GM18517 (cell line): ENCODE measurements at regions not wholly inside any gene's neighbourhood (a gene's known extent, or its start where the extent isn't known, plus 50 kb on each side); places are given as distances from the start of the nearest gene placed in this dataset.

Source experiments
- ATAC-seq: cut with Tn5 transposase; IDR thresholded peaks from one replicate; pipeline ENCODE4 v1.9.1; 2021; ENCODE audit warnings: mild to moderate bottlenecking, moderate library complexity; ENCODE audit not compliant: unreplicated experiment

DNA sequence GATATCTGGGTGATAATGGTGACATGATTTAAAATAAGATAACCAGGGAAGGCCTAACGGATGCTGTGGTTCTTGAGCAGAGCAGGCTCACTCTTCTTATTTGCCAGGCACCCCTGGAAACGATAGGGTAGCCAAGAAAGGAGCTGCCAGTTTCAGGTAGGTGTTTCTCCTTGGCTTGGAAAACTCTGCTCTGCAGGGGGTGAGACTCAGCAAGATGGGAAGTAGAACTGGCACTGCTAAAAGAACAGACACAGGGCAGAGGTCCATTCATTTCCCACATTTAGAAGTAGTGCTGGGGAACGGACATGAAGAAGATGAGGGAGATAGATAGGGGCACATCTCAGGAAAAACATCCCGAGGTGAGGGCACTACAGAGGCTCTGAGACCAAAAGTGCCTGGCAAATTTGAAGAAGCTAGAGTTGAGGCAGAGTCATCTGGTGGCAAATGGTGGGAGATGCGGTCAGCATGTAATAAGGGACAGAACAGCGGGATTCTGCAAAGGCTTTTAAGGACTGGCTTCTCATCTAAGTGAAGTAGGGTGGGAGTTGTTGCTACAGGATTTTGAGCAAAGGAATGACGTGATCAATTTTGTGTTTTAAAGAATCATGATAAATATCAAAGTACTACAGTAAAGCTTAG, 323.4 kb upstream of the PLSCR5 start:
- no peak for ATAC-seq

DNA sequence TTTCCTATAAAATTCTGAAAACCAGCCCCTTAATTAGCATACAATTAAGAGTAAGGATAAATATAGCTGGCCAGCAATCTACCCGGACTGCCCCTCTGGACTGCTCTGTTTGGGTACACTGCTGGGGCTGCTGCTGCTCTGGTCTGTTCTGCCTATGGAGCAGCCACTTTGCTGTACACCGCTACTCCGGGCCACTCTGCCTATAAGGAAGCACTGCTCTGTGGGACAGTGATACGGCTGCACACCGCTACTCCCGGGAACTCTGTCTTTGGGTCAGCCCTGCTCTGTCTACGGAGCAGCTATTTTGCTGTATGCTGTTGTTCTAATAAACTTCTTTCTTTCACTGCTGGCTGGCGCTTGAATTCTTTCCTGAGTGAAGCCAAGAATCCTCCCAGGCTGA, 316.5 kb upstream of the PLSCR5 start:
- ATAC-seq: no peak

DNA sequence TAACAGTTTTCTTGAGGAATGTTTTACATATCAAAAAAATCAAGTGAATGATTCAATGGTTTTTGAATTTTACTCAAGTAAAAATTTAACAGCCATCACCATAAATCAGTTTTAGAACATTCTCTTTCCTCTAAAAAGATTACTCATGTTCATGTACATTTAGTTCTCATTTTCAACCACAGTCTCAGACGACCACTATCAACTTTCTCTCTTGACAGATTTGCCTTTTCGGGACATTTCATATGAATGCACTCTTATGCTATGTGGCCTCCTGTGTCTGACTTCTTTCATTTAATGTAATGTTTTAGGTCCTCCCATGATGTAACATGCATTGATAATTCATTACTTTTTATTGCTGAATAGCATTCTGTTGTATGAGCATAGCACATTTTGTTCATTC, 309.3 kb upstream of the PLSCR5 start:
- no peak for ATAC-seq

DNA sequence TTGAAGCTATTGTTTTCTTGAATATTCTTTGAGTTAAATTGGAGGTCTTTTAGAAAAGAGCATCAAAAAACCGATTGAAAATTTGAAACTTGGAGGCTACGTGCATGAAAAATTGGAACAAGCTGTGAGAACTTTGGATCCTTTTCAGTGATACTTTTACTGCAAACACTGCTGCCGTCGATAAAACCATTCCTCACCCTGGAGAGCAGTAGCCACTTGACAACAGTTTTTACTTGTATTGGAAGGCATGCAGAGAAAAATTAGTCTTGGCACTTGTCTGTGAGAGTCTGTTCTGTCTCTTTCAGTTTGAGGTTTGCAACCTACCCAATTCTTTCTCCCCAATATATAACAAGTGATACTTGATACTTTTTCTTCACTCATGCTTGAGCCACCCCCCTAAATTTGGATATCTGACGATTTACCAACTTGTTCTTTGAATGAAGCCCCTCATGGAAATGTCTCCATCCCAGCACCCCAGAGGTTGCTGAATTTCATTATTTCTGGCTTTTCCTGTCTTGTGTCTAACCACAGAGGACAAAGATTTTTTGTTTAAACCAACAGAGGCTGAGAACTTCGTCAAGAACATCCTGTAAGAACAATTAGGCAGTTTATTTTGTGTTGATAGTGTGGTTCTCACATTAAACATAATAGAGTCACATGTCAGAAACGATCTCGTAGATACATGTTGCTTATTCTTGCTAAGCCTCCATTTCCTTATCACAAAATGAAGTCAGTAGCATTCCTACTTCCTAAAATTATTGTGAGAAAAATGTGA, 307.3 kb upstream of the PLSCR5 start:
- ATAC-seq: no peak

DNA sequence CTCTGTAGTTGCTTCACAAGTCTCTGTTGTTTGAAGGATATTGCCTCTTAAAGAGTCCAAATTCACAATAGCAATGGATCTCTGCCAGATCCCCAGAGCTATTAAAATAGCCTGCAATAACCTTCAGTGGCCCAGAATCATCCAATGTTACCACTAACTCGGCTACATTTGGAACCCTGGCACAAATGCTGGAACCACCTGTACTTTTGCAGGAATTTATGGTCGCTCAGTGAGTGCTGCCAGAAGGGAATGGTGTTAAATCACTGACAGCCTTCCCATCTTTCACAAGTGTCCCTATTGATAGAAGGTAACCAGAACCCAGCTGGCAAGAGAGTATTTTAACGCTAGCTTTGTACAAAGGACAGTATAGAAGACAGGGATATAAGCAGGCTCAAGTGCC, 298.8 kb upstream of the PLSCR5 start:
- no peak for ATAC-seq

DNA sequence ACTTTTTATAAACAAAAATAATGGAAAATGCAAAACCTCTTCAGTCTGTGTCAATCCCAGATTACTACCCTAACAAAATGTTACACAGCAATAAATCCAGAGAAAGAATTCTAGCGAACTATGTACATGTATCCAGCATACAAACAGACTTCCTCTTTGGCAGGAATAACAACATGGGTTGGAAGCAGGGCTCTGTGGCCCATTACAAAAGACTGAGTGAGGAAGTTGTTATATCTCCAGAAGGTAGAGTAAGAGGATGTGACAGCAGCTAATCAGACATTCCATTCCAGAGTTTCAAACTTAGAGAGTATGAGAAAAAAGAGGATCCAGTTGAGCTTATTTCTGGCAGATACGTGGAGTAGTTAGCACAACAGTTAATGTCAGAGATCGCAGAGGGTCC, 294.0 kb upstream of the PLSCR5 start:
- ATAC-seq: no peak

DNA sequence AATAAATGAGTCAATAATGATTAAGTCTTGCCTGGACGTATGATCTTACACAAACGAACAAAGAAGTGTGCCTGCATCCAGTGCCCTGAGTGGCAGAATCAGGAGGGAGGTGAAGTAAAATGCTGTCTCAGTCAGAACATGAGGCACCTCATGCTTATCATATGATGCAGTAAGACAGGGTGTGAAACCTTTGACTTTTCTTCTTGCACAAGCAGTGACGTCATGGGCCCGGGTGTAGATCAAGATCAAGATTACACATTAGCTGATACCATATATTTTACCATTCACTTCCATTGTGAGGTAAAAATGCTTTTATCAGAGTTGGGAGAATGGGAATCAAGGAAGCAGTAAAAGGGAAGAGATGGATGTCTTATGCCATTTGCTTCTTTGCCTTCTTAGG, 291.6 kb upstream of the PLSCR5 start:
- ATAC-seq: no peak

DNA sequence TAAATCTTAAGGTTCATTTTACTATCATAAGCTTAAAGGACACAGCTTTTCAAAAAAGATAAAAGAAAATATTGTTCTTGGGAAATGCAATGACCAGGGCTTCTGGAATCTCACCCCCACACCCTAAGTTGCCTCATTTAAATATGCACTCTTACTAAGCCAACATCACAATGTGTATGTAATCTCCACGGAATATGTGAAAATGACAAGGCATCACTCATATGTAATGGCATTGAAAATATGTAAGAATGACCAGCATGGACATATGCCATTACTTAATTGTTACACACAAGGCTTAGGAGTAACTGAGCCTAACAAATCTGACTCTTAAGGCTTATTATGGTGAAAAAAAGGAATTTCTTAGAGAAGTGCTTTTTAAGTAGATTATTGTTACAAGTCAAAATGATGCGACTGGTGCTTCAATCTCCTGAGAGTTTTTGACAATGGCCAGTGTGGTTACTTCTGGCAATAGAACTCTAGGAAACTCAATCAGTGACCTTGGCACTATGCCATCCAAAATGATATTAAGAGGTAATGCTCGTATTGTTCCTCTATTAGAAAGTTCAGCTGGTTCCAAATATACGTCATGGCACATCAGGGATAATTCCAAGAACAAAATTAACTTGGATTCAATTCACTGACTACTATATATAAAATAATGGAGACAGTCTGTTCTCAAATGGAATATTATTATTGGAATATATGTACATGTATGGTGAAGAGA, 290.0 kb upstream of the PLSCR5 start:
- no peak for ATAC-seq

DNA sequence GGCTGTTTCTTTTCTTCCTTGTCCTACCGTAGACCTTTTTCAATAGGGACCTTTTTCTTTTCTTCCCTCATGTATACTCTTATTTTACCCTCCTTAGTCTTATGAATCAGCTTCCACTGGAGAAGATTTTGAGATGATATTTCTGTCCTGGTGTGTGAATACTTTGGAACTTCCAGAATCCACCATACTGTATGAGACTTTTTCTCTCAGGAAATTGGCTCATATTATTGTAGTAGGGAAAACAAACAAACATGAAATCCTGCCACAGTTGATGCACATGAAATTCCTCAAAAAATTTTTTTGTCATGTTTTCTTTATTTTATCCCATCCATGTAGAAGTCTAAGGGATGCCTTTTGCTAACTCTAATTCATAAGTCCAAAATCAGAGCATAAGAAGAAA, 289.3 kb upstream of the PLSCR5 start:
- no peak for ATAC-seq

DNA sequence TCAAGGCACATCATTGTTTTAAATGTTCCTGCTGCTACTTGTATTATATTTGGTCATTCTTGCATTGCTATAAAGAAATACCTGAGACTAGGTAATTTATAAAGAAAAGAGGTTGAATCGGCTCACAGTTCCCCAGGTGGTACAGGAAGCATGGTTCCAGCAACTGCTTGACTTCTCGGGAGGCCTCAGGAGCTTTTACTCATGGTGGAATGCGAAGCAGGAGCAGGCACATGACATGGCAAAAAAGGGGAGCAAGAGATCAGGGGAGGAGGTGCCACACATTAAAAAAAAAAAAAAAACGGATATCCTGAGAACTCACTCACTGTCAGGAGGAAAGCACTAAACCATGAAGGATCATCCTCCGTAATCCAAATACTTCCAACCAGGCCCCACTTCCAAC, 286.9 kb upstream of the PLSCR5 start:
- ATAC-seq: no peak

DNA sequence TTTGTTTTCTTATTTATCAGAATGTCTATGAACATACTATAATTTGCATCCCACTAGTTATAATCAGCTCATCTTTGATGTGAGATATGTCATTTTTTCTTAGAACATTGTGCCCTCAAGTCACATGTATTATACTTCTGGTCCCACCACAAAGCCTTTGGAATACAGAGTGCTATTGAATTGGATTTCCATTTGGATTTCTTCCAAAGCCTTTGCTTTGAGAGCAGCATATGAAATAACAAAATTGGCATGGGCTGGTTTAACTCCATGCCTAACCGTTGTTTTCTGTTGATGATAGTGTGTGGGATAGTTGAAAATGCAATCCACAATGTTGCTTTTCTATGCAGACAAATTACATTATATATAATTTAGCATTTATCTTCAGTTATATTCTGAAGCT, 284.5 kb upstream of the PLSCR5 start:
- no peak for ATAC-seq

DNA sequence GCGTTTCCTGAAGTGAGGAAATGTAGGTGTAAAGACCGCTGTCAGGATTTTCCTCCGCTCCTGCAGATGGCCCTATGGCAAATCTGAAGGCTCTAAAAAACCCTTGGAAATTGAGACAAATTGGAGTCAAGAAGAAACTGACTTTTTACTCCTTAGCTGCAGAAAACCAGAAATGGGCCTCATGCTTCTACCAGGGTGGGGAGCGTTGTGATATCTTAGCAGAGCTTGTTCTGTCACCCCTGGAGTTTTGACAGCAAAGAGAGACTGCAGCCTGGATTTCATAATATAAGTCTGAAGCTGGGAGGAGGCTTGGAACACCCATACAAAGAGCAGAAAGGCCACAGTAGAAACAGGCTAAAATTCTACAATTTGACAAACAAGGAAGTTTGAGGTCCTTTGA, 283.0 kb upstream of the PLSCR5 start:
- no peak for ATAC-seq

DNA sequence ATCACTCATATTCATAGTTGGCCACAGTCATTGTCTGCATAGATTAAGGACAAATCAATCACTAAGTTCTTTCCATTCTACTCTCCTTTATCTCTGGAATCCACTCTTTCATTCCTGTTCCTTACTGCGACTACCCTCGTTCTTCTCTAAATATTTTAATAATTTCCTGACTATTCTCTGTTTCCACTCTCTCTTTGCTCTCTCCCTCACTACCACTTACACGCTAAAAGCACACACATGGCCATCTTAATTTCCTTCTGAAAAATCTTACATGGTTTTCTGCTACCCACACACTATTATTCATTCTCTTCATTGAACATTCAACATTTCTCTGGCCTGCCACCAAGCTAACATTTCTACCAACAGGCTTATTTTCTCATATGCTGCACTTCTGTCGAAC, 279.6 kb upstream of the PLSCR5 start:
- ATAC-seq: no peak

DNA sequence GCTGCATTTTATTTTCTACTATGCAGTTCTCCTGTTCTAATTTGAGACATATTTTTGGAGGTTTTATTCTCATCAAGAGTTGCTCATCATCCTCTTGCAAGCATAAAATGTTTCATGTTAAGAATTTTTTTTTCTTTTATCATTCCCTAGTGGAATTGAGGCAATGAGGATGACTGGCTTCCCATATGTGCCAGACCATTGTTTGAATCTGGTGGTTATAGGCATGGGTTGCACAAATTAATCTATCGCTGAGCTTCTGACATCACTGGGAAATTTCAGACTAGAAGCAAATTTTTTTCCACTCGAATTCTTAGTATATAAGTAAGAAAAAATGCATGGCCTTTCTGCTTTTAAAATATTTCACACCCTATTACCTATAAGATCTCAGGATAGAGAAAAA, 279.1 kb upstream of the PLSCR5 start:
- ATAC-seq: no peak

DNA sequence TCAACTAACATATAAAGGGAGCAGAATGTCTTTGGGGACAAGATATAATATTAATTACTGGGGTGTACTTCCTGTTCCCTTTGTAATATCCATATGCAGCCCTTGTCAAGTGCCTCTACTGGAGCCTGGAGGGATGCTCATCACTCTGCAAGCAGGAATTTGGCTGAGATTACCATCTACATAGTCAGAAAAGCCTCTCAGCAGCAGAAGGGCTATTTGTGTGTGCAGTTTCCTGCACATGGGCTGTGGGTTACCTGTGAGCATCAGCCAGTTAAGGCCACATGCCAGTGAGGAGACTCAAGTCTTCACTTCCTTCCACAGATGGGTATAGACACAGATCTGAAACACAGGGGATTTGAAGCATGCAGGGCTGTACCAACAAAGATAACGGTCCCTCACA, 278.1 kb upstream of the PLSCR5 start:
- no peak for ATAC-seq

DNA sequence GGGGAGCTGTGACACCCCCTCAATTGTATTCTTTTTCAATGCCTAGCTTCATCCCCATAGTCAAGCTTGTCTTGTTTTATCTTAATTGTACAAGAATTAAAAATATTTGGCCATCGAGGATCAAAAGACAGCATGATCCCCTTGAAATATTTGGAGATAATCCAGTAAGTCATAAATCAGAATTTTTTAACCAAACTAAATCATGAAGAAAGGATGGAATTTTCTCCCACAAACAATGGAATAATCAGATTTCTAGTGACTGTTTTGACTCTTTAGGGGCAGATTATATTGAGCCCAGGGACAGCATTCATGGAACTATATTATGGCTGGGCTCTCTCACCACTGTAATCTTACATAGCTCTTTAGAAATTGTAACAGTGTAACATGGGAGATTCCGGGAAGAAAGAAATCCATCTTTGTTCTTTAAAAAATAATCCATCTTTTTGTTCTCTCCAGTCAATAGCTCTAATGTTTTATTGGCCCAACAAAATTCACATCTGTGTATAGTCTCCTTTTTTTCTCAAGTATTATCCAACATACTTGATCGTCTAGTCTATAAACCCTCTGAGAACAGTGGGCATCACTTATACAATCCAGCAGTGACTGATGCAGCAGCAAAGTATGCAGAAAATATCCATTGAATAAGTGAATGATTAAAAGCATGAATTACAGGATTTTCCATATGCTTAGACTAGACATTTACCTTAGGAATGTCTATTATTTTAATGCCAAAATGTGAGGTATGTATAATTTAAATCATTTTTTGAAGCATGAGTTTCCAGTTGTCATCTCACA, 277.0 kb upstream of the PLSCR5 start:
- no peak for ATAC-seq

DNA sequence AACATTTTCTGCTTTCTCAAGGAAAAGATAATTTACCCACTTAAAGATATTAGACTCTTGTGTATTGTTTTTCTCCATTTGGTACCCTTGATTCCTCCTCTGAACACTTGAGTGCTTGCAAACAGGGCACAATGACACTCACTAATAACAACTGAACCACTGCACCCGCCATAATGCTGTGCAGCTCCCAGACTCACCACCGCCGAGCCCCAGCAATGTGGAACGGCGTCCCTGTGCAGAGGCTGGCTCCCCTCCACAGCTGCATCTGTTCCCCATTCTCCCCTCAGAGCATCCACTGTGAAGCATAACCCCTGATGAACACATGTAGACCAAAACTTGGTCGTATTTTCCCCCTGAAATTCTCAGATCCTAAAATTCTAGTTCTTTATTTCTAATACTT, 276.2 kb upstream of the PLSCR5 start:
- ATAC-seq: no peak

DNA sequence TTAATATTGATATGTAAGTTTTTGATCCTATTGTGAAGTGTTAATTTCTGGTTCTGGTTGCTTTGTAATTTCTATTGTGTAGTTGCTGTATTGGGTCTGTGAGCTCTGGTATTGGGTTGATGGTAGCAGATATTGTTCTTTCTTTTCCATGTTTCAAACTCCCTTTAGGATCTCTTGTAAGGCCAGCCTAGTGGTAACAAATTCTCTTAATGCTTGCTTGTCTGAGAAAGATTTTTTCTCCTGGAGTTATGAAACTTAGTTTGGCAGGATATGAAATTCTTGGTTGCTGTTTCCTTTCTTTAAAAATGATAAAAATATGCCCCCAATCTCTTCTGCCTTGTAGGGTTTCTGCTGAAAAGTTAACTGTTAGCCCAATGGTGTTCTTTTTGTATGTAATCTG, 268.6 kb upstream of the PLSCR5 start:
- no peak for ATAC-seq

DNA sequence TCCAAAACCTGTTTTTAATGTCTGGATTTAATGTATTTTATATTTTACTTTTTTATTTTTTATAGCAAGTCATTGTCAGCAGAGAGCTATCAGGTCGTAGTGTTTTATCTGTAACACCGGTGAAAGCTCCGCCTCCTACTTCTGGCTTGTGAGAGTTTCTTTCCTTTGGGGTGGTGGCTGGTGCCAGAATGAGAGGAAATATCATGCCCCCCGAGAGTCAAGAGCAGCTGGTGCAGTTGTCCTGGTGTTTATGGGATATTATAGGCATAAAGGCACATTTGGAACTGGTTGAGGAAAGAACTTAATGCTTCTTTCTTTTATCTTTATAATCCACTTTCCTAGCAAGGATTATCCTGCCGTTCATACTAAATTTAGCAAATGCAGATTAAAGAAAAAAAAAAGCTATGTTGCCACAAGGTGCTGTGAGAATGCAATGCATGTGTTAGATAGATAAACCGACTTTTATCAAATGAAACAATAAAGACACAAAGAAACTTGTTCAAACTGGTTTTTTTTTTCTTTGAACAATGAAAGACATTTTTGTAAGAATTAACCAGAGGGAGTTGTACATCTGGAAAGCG, 260.1 kb upstream of the PLSCR5 start:
- no peak for ATAC-seq

DNA sequence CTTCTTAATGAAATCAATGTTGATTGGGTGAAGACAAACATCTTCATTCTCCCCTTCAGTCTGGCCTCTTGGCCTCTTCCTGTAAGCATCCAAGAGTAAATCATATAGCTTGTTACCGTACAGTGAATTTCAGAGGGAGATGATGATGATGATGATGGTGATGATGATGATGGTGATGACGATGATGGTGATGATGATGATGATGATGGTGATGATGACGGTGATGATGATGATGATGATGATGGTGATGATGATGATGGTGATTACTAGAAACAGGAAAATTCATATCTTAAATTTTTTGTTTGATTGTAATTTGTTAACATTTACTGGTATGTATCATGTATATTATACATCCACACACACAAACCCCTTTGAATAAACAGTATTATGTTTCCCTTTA, 256.1 kb upstream of the PLSCR5 start:
- ATAC-seq: no peak

DNA sequence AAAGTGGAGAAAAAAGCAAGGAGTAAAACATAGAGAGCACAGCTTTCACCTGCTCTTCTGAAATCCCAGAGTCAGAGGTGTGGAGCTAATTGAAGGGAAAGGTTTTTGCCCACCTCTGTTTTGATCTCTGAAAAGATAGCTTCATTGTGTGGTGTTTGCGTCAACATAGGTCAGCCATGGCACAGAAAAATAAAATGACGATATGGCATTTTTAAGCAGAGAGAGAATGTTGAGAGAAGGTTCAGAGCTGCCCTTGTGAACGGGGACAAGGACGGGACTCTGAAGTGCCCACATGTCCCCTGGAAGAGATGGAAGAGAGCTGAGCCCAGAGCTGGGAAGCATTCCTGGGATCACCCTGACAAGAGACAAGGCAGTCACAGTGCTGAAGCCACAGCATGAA, 249.4 kb upstream of the PLSCR5 start:
- no peak for ATAC-seq
